CD14-positive monocyte (primary cell): ENCODE measurements at regions not wholly inside any gene's neighbourhood (a gene's known extent, or its start where the extent isn't known, plus 50 kb on each side); places are given as distances from the start of the nearest gene placed in this dataset.
A peak's percentile ranks its signal among the peaks of the same experiment; 100 is the strongest.

Experiments
- DNase-seq, 3 donors: peaks; one replicate each; pipeline ENCODE4 v3.0.0-alpha.2; 2011 to 2022
- H2AFZ ChIP-seq: 2 replicates; pipeline ENCODE4 v1.6.0; 2012; ENCODE audit warnings: mild to moderate bottlenecking, low read depth, low read length, inconsistent platforms; ENCODE audit not compliant: insufficient read depth, poor library complexity, severe bottlenecking
- H3K27ac ChIP-seq, 2 donors: 1 replicate in 1 of 2; 2 replicates in 1 of 2; pipeline ENCODE4 v1.5.1; 2012 to 2013; ENCODE audit warnings: low read length in 2 of 2, control low read depth in 1 of 2, inconsistent platforms in 1 of 2, low read depth in 1 of 2, mild to moderate bottlenecking in 1 of 2
- H3K27me3 ChIP-seq, 2 donors: one replicate each; pipeline versions ENCODE4 v1.6.0 to v1.6.1; 2011 to 2013; ENCODE audit warnings: low read length in 2 of 2; ENCODE audit not compliant: control insufficient read depth in 2 of 2, insufficient read depth in 2 of 2
- H3K36me3 ChIP-seq, 2 donors: replicated peaks in 1 of 2; 1 replicate in 1 of 2; 2 replicates in 1 of 2; pipeline versions ENCODE4 v1.5.1 to v1.6.1; 2012 to 2013; ENCODE audit warnings: low read length in 2 of 2, control low read depth in 1 of 2, inconsistent platforms in 1 of 2, mild to moderate bottlenecking in 1 of 2; ENCODE audit not compliant: insufficient read depth in 2 of 2, control insufficient read depth in 1 of 2
- H3K4me1 ChIP-seq, 2 donors: 1 replicate in 1 of 2; 2 replicates in 1 of 2; pipeline versions ENCODE4 v1.5.1 to v1.6.1; 2012 to 2013; ENCODE audit warnings: low read length in 2 of 2, control low read depth in 1 of 2, inconsistent platforms in 1 of 2, mild to moderate bottlenecking in 1 of 2, moderate library complexity in 1 of 2; ENCODE audit not compliant: insufficient read depth in 2 of 2, control insufficient read depth in 1 of 2
- H3K4me2 ChIP-seq: replicated peaks from 2 replicates; pipeline ENCODE3; 2012; ENCODE audit warnings: low read length, moderate library complexity, mild to moderate bottlenecking; ENCODE audit not compliant: poor library complexity, severe bottlenecking; ENCODE audit errors: extremely low read depth
- H3K4me3 ChIP-seq, 3 experiments: fragments of 200-600 bp in 1 of 3; sonication (generic) in 1 of 3; replicated peaks in 1 of 3; 1 replicate in 2 of 3; 2 replicates in 1 of 3; pipeline ENCODE4 v1.5.1; 2011 to 2013; ENCODE audit warnings: low read length in 3 of 3, mild to moderate bottlenecking in 3 of 3, control low read depth in 2 of 3, low read depth in 2 of 3, inconsistent platforms in 1 of 3, moderate library complexity in 1 of 3
- H3K79me2 ChIP-seq: 2 replicates; pipeline ENCODE4 v1.6.0; 2012; ENCODE audit warnings: mild to moderate bottlenecking, control low read depth, inconsistent platforms, low read length, moderate library complexity; ENCODE audit not compliant: insufficient read depth
- H3K9ac ChIP-seq: 2 replicates; pipeline ENCODE4 v1.6.0; 2017; ENCODE audit warnings: low read length, mild to moderate bottlenecking; ENCODE audit not compliant: insufficient read depth, poor library complexity, severe bottlenecking
- H3K9me3 ChIP-seq, 2 donors: replicated peaks in 1 of 2; 1 replicate in 1 of 2; 2 replicates in 1 of 2; pipeline versions ENCODE4 v1.5.1 to v1.6.1; 2012 to 2013; ENCODE audit warnings: low read length in 2 of 2, control low read depth in 1 of 2; ENCODE audit not compliant: control insufficient read depth in 1 of 2, insufficient read depth in 1 of 2
- H4K20me1 ChIP-seq: 2 replicates; pipeline ENCODE4 v1.6.0; 2012; ENCODE audit warnings: mild to moderate bottlenecking, low read length, control low read depth, moderate library complexity; ENCODE audit not compliant: insufficient read depth
- H3K27ac Mint-ChIP-seq, 7 donors: one replicate each; pipeline ENCODE4 v1.8.0; 2020; ENCODE audit warnings: mild to moderate bottlenecking in 7 of 7, mixed read lengths in 7 of 7, moderate library complexity in 6 of 7, inconsistent platforms in 2 of 7
- H3K27me3 Mint-ChIP-seq, 3 donors: one replicate each; pipeline ENCODE4 v1.8.0; 2021 to 2022; ENCODE audit warnings: low read depth in 3 of 3, mild to moderate bottlenecking in 3 of 3, mixed read lengths in 3 of 3, moderate library complexity in 3 of 3, inconsistent platforms in 1 of 3
- H3K36me3 Mint-ChIP-seq, 2 donors: one replicate each; pipeline ENCODE4 v1.8.0; 2020; ENCODE audit warnings: mixed read lengths in 2 of 2, inconsistent platforms in 1 of 2, mild to moderate bottlenecking in 1 of 2
- H3K4me1 Mint-ChIP-seq: one replicate; pipeline ENCODE4 v1.8.0; 2020; ENCODE audit warnings: mild to moderate bottlenecking, mixed read lengths
- H3K4me3 Mint-ChIP-seq, 2 donors: one replicate each; pipeline ENCODE4 v1.8.0; 2020; ENCODE audit warnings: mild to moderate bottlenecking in 2 of 2, mixed read lengths in 2 of 2, moderate library complexity in 1 of 2
- H3K9me3 Mint-ChIP-seq, 7 donors: one replicate each; pipeline ENCODE4 v1.8.0; 2020 to 2022; ENCODE audit warnings: mixed read lengths in 7 of 7, mild to moderate bottlenecking in 6 of 7, moderate library complexity in 6 of 7, inconsistent platforms in 2 of 7
- WGBS: methylation state at CpG from one replicate; pipeline ENCODE4 v1.1.5; 2013; ENCODE audit warnings: missing lambda C conversion rate; ENCODE audit not compliant: insufficient coverage; 5-methylcytosine and 5-hydroxymethylcytosine counted together
- intact Hi-C, 2 donors: fragments of 100-400 bp; cut with micrococcal nuclease; formaldehyde crosslinking; loops; one replicate each; pipeline versions ENCODE4 v1.15.0 to v1.15.1; 2023
- TF ChIP-seq, protein P1 (sequence below): fragments of 200-600 bp; IDR thresholded peaks from one replicate; pipeline ENCODE4 v1.8.0; 2022; ENCODE audit warnings: antibody characterized with exemption, mild to moderate bottlenecking

- no peak overlapping the region for H3K4me3 ChIP-seq
- no peak overlapping the region for H3K9ac ChIP-seq
- intact Hi-C loops: no loop called here
- TF ChIP-seq, protein P1, sequence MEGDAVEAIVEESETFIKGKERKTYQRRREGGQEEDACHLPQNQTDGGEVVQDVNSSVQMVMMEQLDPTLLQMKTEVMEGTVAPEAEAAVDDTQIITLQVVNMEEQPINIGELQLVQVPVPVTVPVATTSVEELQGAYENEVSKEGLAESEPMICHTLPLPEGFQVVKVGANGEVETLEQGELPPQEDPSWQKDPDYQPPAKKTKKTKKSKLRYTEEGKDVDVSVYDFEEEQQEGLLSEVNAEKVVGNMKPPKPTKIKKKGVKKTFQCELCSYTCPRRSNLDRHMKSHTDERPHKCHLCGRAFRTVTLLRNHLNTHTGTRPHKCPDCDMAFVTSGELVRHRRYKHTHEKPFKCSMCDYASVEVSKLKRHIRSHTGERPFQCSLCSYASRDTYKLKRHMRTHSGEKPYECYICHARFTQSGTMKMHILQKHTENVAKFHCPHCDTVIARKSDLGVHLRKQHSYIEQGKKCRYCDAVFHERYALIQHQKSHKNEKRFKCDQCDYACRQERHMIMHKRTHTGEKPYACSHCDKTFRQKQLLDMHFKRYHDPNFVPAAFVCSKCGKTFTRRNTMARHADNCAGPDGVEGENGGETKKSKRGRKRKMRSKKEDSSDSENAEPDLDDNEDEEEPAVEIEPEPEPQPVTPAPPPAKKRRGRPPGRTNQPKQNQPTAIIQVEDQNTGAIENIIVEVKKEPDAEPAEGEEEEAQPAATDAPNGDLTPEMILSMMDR: no peak
- 79% methylated on average over 8 of the region's 9 CpGs for WGBS
- H3K4me2 ChIP-seq: no peak overlapping the region
- H3K27me3 Mint-ChIP-seq: peaks cover 0 to 3% (median 0%) of the 10 kb centered on the region in 3 donors
- no peaks in the 10 kb centered on the region for H4K20me1 ChIP-seq
- no peaks in the 10 kb centered on the region for H3K36me3 Mint-ChIP-seq
- no peak overlapping the region for H3K4me3 Mint-ChIP-seq
- peak in 1 of 3 donors; percentile 7 for DNase-seq
- H3K36me3 ChIP-seq: no peaks in the 10 kb centered on the region
- no peak overlapping the region for H3K27ac Mint-ChIP-seq
- no peak overlapping the region for H2AFZ ChIP-seq
- no peaks in the 10 kb centered on the region for H3K9me3 ChIP-seq
- no peaks in the 10 kb centered on the region for H3K79me2 ChIP-seq
- no peaks in the 10 kb centered on the region for H3K4me1 Mint-ChIP-seq
- H3K4me1 ChIP-seq: no peaks in the 10 kb centered on the region
- H3K9me3 Mint-ChIP-seq: peaks cover 0 to 7% (median 0%) of the 10 kb centered on the region in 7 donors
- H3K27me3 ChIP-seq: no peaks in the 10 kb centered on the region
- no peak overlapping the region for H3K27ac ChIP-seq
These were observed 174.1 kb downstream of the MN1 start for GRCh38 chr22:27627444-27627833.

- Mint-ChIP-seq H3K9me3 (peaks cover 0 to 7% (median 0%) of the 10 kb centered on the region in 7 donors), H3K27me3 (peaks cover 0 to 6% (median 1%) of the 10 kb centered on the region in 3 donors), H3K36me3 (no peaks in the 10 kb centered on the region), H3K27ac (peak overlapping the region in 1 of 7 donors; percentile 3), H3K4me1 (peaks cover 2% of the 10 kb centered on the region), H3K4me3 (no peak overlapping the region)
- intact Hi-C loops: no loop called here
- peaks cover 0 to 4% of the 10 kb centered on the region in 2 donors for H3K27me3 ChIP-seq
- no peak overlapping the region for H3K4me3 ChIP-seq
- no peaks in the 10 kb centered on the region for H3K36me3 ChIP-seq
- no peak overlapping the region for H3K4me2 ChIP-seq
- no peaks in the 10 kb centered on the region for H3K9me3 ChIP-seq
- no peaks in the 10 kb centered on the region for H4K20me1 ChIP-seq
- no peak overlapping the region for H2AFZ ChIP-seq
- H3K9ac ChIP-seq: no peak overlapping the region
- DNase-seq: no peak
- no peaks in the 10 kb centered on the region for H3K79me2 ChIP-seq
- 87% methylated on average over 3 of the region's 6 CpGs for WGBS
- no peak overlapping the region for H3K27ac ChIP-seq
- TF ChIP-seq, protein P1: no peak
- H3K4me1 ChIP-seq: no peaks in the 10 kb centered on the region
These were observed 173.7 kb downstream of the MN1 start for GRCh38 chr22:27627901-27628300.
